NB4 (cell line): ENCODE measurements at regions not wholly inside any gene's neighbourhood (a gene's known extent, or its start where the extent isn't known, plus 50 kb on each side); places are given as distances from the start of the nearest gene placed in this dataset.
"Not testable (repeated sequence)": the region's sequence is repeated elsewhere in the genome, so short reads cannot be mapped to it uniquely, and the experiment has no call there.

Experiments
- DNase-seq: peaks from one replicate; pipeline ENCODE4 v3.0.0; 2010; ENCODE audit warnings: low read depth
- H3K4me3 ChIP-seq: one replicate; pipeline ENCODE4 v1.5.1; 2011; ENCODE audit warnings: mild to moderate bottlenecking, low read depth, low read length, moderate library complexity
- MYC ChIP-seq: IDR thresholded peaks from 2 replicates; pipeline ENCODE4 v1.6.1; 2011; ENCODE audit warnings: low read depth, low read length
- POLR2A ChIP-seq: IDR thresholded peaks from 2 replicates; pipeline ENCODE4 v1.6.1; 2011; ENCODE audit warnings: mild to moderate bottlenecking; ENCODE audit not compliant: insufficient read length; ENCODE audit errors: extremely low read depth
- TF ChIP-seq, protein P1 (sequence below): IDR thresholded peaks from 2 replicates; pipeline ENCODE4 v1.6.1; 2011; ENCODE audit warnings: low read depth, low read length
- TF ChIP-seq, protein P2 (sequence below): IDR thresholded peaks from one replicate; pipeline ENCODE4 v1.5.1; 2012; ENCODE audit warnings: low read depth, low read length

DNA sequence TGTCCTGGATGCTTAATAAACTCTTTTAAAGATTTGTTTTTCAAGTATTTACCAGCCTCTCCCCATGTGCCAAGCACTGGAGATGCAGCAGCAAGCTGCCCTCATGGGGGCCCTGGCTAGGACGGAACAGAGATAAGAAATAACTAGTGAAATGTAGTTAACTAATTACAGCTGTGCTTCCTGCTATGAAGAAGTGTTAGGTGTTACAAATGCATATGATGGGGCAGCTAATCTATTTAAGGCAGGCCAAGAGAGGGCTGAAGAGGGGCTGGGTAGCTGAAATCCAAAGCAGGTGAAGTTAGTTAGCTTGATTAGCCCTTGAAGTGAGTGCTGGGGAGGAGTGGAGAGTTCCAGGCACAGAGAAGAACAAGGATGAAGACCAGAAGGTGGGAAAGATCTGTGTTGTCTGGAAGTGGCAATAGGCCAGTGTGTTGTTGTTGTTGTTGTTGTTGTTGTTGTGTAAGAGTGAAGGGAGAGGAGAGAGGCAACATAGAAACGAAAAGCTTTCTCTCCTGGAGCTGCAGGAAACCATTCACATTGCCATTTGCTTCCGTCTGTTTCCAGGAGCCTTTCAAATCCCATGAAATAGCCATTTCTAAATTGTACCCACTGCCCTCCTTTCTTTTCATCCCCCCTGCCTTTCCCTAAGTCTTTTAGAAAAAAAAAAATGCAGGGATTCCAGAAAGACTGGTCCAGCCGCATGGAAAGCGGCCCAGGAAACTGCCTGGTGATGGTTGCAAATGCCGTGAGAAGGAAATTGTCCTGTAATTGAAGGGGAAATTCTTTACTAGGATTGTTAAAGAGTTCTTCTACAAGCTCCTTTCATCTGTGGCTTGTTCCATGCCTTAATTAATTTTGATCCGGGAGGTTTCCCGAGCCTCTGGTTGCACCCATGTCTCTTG is 119.6 kb downstream of the TFAP2C start:
- DNase-seq, result no peak
- TF ChIP-seq, protein P1, sequence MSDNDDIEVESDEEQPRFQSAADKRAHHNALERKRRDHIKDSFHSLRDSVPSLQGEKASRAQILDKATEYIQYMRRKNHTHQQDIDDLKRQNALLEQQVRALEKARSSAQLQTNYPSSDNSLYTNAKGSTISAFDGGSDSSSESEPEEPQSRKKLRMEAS, result no peak
- TF ChIP-seq POLR2A, result no peak
- TF ChIP-seq, protein P2, sequence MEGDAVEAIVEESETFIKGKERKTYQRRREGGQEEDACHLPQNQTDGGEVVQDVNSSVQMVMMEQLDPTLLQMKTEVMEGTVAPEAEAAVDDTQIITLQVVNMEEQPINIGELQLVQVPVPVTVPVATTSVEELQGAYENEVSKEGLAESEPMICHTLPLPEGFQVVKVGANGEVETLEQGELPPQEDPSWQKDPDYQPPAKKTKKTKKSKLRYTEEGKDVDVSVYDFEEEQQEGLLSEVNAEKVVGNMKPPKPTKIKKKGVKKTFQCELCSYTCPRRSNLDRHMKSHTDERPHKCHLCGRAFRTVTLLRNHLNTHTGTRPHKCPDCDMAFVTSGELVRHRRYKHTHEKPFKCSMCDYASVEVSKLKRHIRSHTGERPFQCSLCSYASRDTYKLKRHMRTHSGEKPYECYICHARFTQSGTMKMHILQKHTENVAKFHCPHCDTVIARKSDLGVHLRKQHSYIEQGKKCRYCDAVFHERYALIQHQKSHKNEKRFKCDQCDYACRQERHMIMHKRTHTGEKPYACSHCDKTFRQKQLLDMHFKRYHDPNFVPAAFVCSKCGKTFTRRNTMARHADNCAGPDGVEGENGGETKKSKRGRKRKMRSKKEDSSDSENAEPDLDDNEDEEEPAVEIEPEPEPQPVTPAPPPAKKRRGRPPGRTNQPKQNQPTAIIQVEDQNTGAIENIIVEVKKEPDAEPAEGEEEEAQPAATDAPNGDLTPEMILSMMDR, result no peak
- H3K4me3 ChIP-seq, result no peak overlapping the region

DNA sequence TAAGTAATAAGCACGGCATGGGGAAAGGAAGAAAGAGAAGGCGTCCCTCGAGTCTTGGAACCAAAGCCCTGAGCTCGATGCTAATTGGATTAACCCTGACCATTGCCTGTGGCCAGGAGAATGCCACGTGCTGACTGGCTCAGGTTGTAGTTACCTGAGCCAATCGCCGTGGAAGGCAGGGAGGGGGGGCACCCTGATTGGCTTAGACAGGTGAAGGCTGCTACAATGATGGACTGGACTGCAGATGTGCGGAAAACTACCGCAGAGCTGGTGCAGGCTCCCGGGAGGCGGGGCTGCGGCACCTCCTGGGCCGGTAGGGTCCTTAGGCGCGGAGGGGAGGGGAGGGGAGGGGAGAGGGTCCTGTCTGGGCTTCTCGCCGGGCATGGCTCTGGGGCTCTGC is 121.3 kb downstream of the TFAP2C start:
- no peak for DNase-seq

DNA sequence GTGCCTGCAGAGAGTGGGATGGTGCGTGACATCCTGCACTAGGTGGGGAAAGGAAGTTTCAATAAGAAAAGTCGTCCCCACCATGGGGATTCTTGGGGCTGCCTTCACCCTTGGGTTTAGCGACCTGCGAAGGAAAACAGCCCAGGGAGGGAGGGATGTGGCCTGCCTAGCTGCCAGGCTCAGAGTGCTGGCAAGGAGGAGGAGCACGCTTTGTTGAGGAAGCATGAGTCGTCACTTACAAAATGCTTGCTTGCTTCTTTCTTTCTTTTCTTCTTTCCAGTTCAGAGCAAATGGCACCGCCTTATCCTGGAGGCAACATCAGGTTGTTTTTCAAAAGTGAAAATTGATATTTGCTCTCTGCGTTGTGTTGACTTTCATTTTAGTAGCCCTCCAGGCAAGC is 123.2 kb downstream of the TFAP2C start:
- H3K4me3 ChIP-seq, result no peak overlapping the region
- DNase-seq, result peak; percentile 58
- TF ChIP-seq, protein P1, result no peak
- no peak for TF ChIP-seq MYC

More for the DNA sequence above, 121.3 kb downstream of the TFAP2C start:
- no peak overlapping the region for H3K4me3 ChIP-seq
- TF ChIP-seq, protein P1, result no peak
- no peak for TF ChIP-seq MYC
- no peak for TF ChIP-seq POLR2A
- TF ChIP-seq, protein P2, result no peak

DNA sequence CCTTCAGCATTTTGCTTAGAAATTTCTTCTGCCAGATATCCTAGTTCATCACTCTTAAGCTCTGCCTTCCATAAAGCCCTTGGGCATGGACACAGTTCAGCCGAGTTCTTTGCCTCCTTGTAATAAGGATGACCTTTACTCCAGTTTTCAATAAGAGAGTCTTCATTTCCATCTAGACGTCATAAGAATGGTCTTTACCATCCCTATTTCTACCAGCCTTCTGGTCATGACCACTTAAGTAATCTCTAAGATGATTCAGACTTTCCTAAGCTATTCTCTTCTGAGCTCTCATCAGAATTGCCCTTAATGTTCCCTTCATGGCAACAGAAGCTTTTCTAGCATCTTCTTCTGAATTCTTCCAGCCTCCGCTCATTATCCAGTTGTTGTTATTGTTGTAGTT is 126.1 kb downstream of the TFAP2C start:
- DNase-seq, result no peak
- no peak overlapping the region for H3K4me3 ChIP-seq
- TF ChIP-seq, protein P2, result no peak
- TF ChIP-seq, protein P1, result no peak
- TF ChIP-seq POLR2A (no peak), MYC (no peak)

DNA sequence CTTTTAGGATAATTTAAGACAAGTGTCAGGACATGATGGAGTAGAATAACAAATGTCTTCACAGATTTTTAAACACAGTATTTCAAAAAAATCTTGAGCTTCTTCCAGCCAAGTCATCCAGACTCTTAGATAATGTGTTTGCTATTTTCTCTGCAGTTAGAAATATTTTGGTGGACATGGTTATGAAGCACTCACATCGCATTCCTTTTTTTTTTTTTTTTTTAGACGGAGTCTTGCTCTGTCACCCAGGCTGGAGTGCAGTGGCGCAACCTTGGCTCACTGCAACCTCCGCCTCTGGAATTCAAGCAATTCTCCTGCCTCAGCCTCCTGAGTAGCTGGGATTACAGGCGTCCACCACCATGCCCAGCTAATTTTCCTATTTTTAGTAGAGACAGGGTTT is 127.6 kb downstream of the TFAP2C start:
- not testable (repeated sequence) for H3K4me3 ChIP-seq, DNase-seq

DNA sequence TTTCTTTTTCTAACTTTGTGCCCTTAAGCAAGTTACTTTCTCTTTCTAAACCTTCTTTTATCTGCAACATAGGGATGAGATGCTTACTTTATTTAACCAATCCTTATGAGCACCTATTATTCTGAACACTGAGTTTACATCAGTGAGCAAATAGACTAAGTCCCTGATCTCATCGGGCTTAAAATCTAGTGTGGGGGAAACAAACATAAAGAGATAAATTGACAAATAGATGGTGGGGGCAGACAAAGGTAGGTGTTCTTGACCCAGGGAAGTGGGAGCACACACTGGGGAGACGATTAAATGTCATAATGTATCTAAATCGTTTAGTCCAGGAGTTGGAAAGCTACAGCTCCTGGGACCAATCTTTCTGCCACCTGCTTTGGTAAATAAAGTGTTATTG is 129.6 kb downstream of the TFAP2C start:
- TF ChIP-seq, protein P2, result no peak
- no peak for TF ChIP-seq POLR2A
- TF ChIP-seq, protein P1, result no peak
- no peak for TF ChIP-seq MYC
- no peak for DNase-seq
- H3K4me3 ChIP-seq, result no peak overlapping the region

DNA sequence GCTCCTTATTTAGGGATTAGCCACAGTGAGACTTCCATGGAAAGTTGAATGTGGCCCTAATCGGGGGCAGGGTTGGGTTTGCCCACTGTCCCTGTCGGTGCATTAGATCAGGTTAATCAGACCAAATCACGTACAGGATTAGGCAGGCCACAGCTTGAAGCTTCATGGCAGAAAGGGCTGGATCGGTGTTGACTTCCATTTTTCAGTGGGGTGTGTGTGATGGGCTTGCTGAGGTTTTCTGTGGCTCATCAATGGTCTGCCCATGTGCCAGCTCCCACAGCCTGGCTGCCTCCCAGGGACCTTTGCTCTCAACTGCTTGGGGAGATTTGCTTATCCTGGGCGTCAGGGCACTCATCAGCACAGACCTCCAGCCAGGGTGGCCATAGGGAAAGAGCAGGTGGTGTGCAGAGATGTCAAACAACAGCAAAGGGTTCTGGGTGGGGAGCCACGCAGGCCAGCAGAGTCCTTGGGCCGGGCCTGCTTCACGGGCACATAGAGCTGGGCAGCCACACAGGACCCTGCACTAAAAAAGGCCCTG is 130.7 kb downstream of the TFAP2C start:
- TF ChIP-seq, protein P2, result no peak
- TF ChIP-seq MYC, result no peak
- TF ChIP-seq POLR2A, result no peak
- TF ChIP-seq, protein P1, result no peak

More for the DNA sequence above, 130.7 kb downstream of the TFAP2C start:
- DNase-seq, result no peak
- no peak overlapping the region for H3K4me3 ChIP-seq
